MM.1S (cell line): ENCODE measurements at regions not wholly inside any gene's neighbourhood (a gene's known extent, or its start where the extent isn't known, plus 50 kb on each side); places are given as distances from the start of the nearest gene placed in this dataset.
"Not testable (repeated sequence)": the region's sequence is repeated elsewhere in the genome, so short reads cannot be mapped to it uniquely, and the experiment has no call there.

Experiments
- CTCF ChIP-seq: fragments of 300-600 bp; sonication (generic); IDR thresholded peaks from 2 replicates; pipeline ENCODE4 v1.5.1; 2016; ENCODE audit warnings: antibody characterized with exemption, low read length, mixed read lengths
- EZH2 ChIP-seq: fragments of 300-600 bp; sonication (generic); optimal IDR thresholded peaks from 2 replicates; pipeline ENCODE3; 2017; ENCODE audit warnings: low read depth, mild to moderate bottlenecking, antibody characterized with exemption, low read length, mixed read lengths

GRCh38 chr4:122076835-122077234 lies 75.3 kb upstream of the BLTP1 start:
- TF ChIP-seq CTCF, EZH2: not testable (repeated sequence)
